Keratinocyte (primary cell): ENCODE measurements at regions not wholly inside any gene's neighbourhood (a gene's known extent, or its start where the extent isn't known, plus 50 kb on each side); places are given as distances from the start of the nearest gene placed in this dataset.

Experiments used
- DNase-seq: peaks from one replicate; pipeline ENCODE4 v3.0.0-alpha.2; 2011; ENCODE audit warnings: low read depth, missing footprints, low spot score
- FAIRE-seq: peaks from 2 replicates; lab custom pipeline; 2011; peaks lifted over from hg19 to GRCh38; lab: Jason Lieb, UNC
- H2AFZ ChIP-seq: 2 replicates; pipeline ENCODE4 v1.6.0; 2012; ENCODE audit warnings: low read length, control low read depth, inconsistent platforms; ENCODE audit not compliant: control insufficient read depth
- H3K27ac ChIP-seq: 2 replicates; pipeline ENCODE4 v1.5.1; 2011; ENCODE audit warnings: low read length; ENCODE audit not compliant: control insufficient read depth, insufficient read depth
- H3K27me3 ChIP-seq: 3 replicates; pipeline ENCODE4 v1.6.0; 2011; ENCODE audit warnings: low read length; ENCODE audit not compliant: control insufficient read depth, insufficient read depth; ENCODE audit errors: extremely low read depth
- H3K36me3 ChIP-seq, 2 experiments: 2 replicates in 1 of 2; 3 replicates in 1 of 2; pipeline ENCODE4 v1.5.1; 2011; ENCODE audit warnings: low read length in 2 of 2, mild to moderate bottlenecking in 1 of 2; ENCODE audit not compliant: control insufficient read depth in 2 of 2, insufficient read depth in 2 of 2; ENCODE audit errors: extremely low read depth in 1 of 2
- H3K4me1 ChIP-seq: 3 replicates; pipeline ENCODE4 v1.5.1; 2011; ENCODE audit warnings: low read length; ENCODE audit not compliant: control insufficient read depth, insufficient read depth; ENCODE audit errors: extremely low read depth
- H3K4me2 ChIP-seq: 3 replicates; pipeline ENCODE4 v1.6.0; 2011; ENCODE audit warnings: low read depth, low read length; ENCODE audit not compliant: control insufficient read depth, insufficient read depth; ENCODE audit errors: extremely low read depth
- H3K4me3 ChIP-seq, 3 experiments: fragments of 200-600 bp in 1 of 3; sonication (generic) in 1 of 3; 2 replicates in 2 of 3; 3 replicates in 1 of 3; pipeline ENCODE4 v1.5.1; 2011 to 2016; ENCODE audit warnings: low read length in 3 of 3, mild to moderate bottlenecking in 3 of 3, control low read depth in 2 of 3, inconsistent platforms in 1 of 3, low read depth in 1 of 3, mixed read lengths in 1 of 3, mixed run types in 1 of 3, moderate library complexity in 1 of 3; ENCODE audit not compliant: control insufficient read depth in 2 of 3, insufficient read depth in 2 of 3; ENCODE audit errors: extremely low read depth in 1 of 3
- H3K79me2 ChIP-seq: 2 replicates; pipeline ENCODE4 v1.6.0; 2012; ENCODE audit warnings: low read length; ENCODE audit not compliant: control insufficient read depth, insufficient read depth
- H3K9ac ChIP-seq: 3 replicates; pipeline ENCODE4 v1.6.0; 2011; ENCODE audit warnings: low read length; ENCODE audit not compliant: control insufficient read depth, insufficient read depth; ENCODE audit errors: extremely low read depth
- H3K9me1 ChIP-seq: 3 replicates; pipeline ENCODE4 v1.6.0; 2011; ENCODE audit warnings: low read length; ENCODE audit not compliant: control insufficient read depth, insufficient read depth; ENCODE audit errors: extremely low read depth
- H3K9me3 ChIP-seq: 2 replicates; pipeline ENCODE4 v1.5.1; 2012; ENCODE audit warnings: low read depth, low read length; ENCODE audit not compliant: control insufficient read depth
- H4K20me1 ChIP-seq: 3 replicates; pipeline ENCODE4 v1.6.0; 2011; ENCODE audit warnings: low read length; ENCODE audit not compliant: control insufficient read depth, insufficient read depth; ENCODE audit errors: extremely low read depth
- CTCF ChIP-seq, 3 experiments: IDR thresholded peaks in 1 of 3; conservative IDR thresholded peaks in 1 of 3; optimal IDR thresholded peaks in 1 of 3; 2 replicates in 2 of 3; 3 replicates in 1 of 3; pipeline versions ENCODE3 to v1.5.1; 2011; ENCODE audit warnings: low read length in 3 of 3, mild to moderate bottlenecking in 3 of 3, moderate library complexity in 2 of 3, control low read depth in 1 of 3, inconsistent platforms in 1 of 3; ENCODE audit not compliant: insufficient read depth in 2 of 3; ENCODE audit errors: extremely low read depth in 1 of 3
- EZH2 ChIP-seq: IDR thresholded peaks from one replicate; pipeline ENCODE4 v1.6.1; 2012; ENCODE audit warnings: inconsistent platforms, mild to moderate bottlenecking, low read length, moderate library complexity
- dilution Hi-C: fragments of 300-500 bp; cut with MboI; formaldehyde crosslinking; loops from one replicate; pipeline ENCODE4 v1.7.0; 2020; ENCODE audit warnings: low sequenced_read_pairs; ENCODE audit not compliant: extremely low pct_ligation_motif_present

GRCh38 chr16:9270941-9271340, 179.5 kb downstream of the HAPSTR1 start:
- Histone ChIP-seq H3K9me1 (no peaks in the 10 kb centered on the region), H3K9me3 (no peaks in the 10 kb centered on the region), H2AFZ (no peak overlapping the region), H3K9ac (no peak overlapping the region), H3K27me3 (no peaks in the 10 kb centered on the region), H3K79me2 (no peaks in the 10 kb centered on the region), H3K36me3 (no peaks in the 10 kb centered on the region), H3K27ac (no peak overlapping the region), H4K20me1 (no peaks in the 10 kb centered on the region), H3K4me2 (no peak overlapping the region), H3K4me3 (no peak overlapping the region), H3K4me1 (no peaks in the 10 kb centered on the region)
- DNase-seq (no peak), FAIRE-seq (no peak)
- dilution Hi-C loops: no loop called here
- TF ChIP-seq CTCF (optimal IDR thresholded peaks at IDR 0.05 in 1 of 3, IDR thresholded peaks at IDR 0.05 in 1 of 3, conservative IDR thresholded peaks at IDR 0.05 in 1 of 3; ENCODE audit: extremely low read depth in 1 of 3, insufficient read depth in 2 of 3, low read length in 3 of 3): no peak
- TF ChIP-seq EZH2: no peak

GRCh38 chr16:9271841-9272240, 180.4 kb downstream of the HAPSTR1 start:
- Histone ChIP-seq H3K9me1 (no peaks in the 10 kb centered on the region), H3K9me3 (no peaks in the 10 kb centered on the region), H3K4me3 (no peak overlapping the region), H3K4me1 (no peaks in the 10 kb centered on the region), H4K20me1 (no peaks in the 10 kb centered on the region), H3K4me2 (no peak overlapping the region), H3K27me3 (no peaks in the 10 kb centered on the region), H3K79me2 (no peaks in the 10 kb centered on the region), H2AFZ (no peak overlapping the region), H3K9ac (no peak overlapping the region), H3K27ac (no peak overlapping the region), H3K36me3 (no peaks in the 10 kb centered on the region)
- no peak for FAIRE-seq
- no peak for TF ChIP-seq CTCF (optimal IDR thresholded peaks at IDR 0.05 in 1 of 3, IDR thresholded peaks at IDR 0.05 in 1 of 3, conservative IDR thresholded peaks at IDR 0.05 in 1 of 3; ENCODE audit: extremely low read depth in 1 of 3, insufficient read depth in 2 of 3, low read length in 3 of 3)
- TF ChIP-seq EZH2: no peak
- no peak for DNase-seq
- dilution Hi-C loops: no loop called here
